ENCODE measurements at regions not wholly inside any gene's neighbourhood (a gene's known extent, or its start where the extent isn't known, plus 50 kb on each side); places are given as distances from the start of the nearest gene placed in this dataset.

DNA sequence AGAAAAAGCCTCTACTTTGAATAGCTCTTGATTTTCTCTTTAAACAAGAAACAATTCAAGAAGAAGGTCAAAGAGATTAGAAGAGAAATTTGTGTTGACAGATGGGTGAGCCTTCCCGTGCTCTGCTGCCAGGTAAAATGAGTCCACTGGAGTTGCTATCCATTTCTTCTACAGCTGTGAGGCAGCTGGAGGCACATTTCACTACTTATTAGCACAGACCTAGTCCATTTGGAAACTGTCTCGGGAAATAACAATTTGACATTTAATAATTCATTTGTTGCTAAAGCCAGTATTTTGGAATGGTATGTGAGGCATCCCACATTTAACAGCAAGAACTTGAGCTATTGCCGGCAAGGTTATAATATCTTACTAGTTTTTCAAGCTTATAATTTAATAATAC, 396.8 kb upstream of the GRIA3 start:
- CTCF ChIA-PET: interaction anchor here (0.8 kb wide), 1 partner anchor 24 kb away, joined by 3 read pairs; no protein-coding TSS in a partner anchor
- Histone ChIP-seq H3K4me3 (ENCODE audit: low read depth, low read length) (no peak overlapping the region), H3K27ac (ENCODE audit: extremely low read depth, low read depth, low read length) (no peak overlapping the region), H3K36me3 (ENCODE audit: control insufficient read depth in 2 of 2, insufficient read depth in 1 of 2, low read length in 2 of 2) (no peaks in the 10 kb centered on the region), H3K4me1 (ENCODE audit: control insufficient read depth, insufficient read depth, low read length) (no peaks in the 10 kb centered on the region), H3K9me3 (ENCODE audit: control insufficient read depth, insufficient read depth, low read depth, low read length) (no peaks in the 10 kb centered on the region)
- POLR2A ChIA-PET: no interaction called here
- TF ChIP-seq ZNF585B (tag by site-specific recombination; IDR thresholded peaks at IDR 0.05) (no peak), ZXDB (tag by site-specific recombination; IDR thresholded peaks at IDR 0.05) (no peak), ZNF37A (tag by site-specific recombination; IDR thresholded peaks at IDR 0.05) (no peak)

DNA sequence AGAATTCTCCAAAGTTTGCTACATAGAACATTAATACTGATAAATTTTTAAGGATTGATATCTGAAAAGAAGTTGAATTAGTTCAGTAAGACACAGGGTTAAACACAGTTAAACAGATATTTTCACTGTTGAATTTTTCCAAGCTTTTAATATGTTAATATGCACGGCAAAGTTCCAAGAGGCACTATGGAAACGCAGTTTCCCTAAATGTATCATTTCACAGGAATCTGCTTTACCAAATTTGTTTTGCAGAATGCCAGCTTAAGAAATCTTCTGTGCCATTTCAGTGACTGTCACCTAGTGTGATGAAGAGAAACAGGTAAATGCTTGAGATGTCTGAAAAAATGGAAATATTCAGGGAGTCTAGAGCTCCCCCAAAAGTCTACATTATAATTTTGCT, 395.9 kb upstream of the GRIA3 start:
- no peak overlapping the region for H3K27ac ChIP-seq (ENCODE audit: extremely low read depth, low read depth, low read length)
- TF ChIP-seq, protein P1, sequence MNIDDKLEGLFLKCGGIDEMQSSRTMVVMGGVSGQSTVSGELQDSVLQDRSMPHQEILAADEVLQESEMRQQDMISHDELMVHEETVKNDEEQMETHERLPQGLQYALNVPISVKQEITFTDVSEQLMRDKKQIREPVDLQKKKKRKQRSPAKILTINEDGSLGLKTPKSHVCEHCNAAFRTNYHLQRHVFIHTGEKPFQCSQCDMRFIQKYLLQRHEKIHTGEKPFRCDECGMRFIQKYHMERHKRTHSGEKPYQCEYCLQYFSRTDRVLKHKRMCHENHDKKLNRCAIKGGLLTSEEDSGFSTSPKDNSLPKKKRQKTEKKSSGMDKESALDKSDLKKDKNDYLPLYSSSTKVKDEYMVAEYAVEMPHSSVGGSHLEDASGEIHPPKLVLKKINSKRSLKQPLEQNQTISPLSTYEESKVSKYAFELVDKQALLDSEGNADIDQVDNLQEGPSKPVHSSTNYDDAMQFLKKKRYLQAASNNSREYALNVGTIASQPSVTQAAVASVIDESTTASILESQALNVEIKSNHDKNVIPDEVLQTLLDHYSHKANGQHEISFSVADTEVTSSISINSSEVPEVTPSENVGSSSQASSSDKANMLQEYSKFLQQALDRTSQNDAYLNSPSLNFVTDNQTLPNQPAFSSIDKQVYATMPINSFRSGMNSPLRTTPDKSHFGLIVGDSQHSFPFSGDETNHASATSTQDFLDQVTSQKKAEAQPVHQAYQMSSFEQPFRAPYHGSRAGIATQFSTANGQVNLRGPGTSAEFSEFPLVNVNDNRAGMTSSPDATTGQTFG (tag by site-specific recombination; IDR thresholded peaks at IDR 0.05; ENCODE audit: borderline replicate concordance): no peak
- TF ChIP-seq ZNF155 (tag by site-specific recombination; IDR thresholded peaks at IDR 0.05) (no peak), ZNF501 (tag by site-specific recombination; IDR thresholded peaks at IDR 0.05) (no peak), ZNF561 (tag by site-specific recombination; IDR thresholded peaks at IDR 0.05; ENCODE audit: borderline replicate concordance) (no peak), ZNF529 (tag by site-specific recombination; IDR thresholded peaks at IDR 0.05; ENCODE audit: insufficient replicate concordance) (no peak)
- TF ChIP-seq, protein P2, sequence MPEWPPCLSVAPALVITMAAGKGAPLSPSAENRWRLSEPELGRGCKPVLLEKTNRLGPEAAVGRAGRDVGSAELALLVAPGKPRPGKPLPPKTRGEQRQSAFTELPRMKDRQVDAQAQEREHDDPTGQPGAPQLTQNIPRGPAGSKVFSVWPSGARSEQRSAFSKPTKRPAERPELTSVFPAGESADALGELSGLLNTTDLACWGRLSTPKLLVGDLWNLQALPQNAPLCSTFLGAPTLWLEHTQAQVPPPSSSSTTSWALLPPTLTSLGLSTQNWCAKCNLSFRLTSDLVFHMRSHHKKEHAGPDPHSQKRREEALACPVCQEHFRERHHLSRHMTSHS (tag by site-specific recombination; IDR thresholded peaks at IDR 0.05): no peak
- ChIA-PET CTCF (no interaction called here), POLR2A (no interaction called here)
- H3K36me3 ChIP-seq (ENCODE audit: control insufficient read depth in 2 of 2, insufficient read depth in 1 of 2, low read length in 2 of 2): no peaks in the 10 kb centered on the region
- H3K4me3 ChIP-seq (ENCODE audit: low read depth, low read length): no peak overlapping the region
- no peaks in the 10 kb centered on the region for H3K4me1 ChIP-seq (ENCODE audit: control insufficient read depth, insufficient read depth, low read length)
- no peaks in the 10 kb centered on the region for H3K9me3 ChIP-seq (ENCODE audit: control insufficient read depth, insufficient read depth, low read depth, low read length)

DNA sequence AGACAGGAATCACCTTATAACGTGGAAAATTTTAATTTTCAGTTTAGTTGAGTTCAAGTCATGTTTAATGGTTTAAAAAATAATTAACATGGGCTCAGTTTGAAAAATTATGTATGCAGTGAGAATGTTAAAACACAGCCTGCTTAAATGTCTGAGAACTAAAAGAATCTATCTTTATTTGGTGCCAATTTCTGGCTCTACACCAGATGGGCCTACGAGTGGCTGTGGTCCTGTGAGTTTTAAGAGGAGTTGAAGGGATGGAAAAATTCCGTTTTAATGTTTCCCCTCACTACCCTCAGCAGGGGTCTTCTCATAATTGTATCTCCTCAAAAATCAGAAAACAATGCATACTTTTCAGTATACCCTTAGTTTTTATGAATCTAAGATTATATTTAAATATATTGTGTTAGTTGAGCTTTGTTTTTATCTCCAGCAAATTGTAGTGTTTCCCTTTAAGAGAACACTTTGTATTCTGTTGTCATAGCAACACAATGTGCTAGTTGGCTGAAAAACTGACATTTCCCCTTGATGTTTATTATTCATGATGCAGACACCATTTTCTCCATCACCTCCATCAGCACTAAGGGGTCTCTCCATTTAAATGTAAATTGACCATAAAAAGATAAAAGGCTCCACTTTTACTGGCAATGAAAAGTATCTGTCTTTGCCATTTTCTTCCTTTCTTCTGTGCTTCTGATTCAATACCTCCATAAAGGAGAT, 393.5 kb upstream of the GRIA3 start:
- POLR2A ChIA-PET: no interaction called here
- H3K4me1 ChIP-seq (ENCODE audit: control insufficient read depth, insufficient read depth, low read length): no peaks in the 10 kb centered on the region
- no peak overlapping the region for H3K27ac ChIP-seq (ENCODE audit: extremely low read depth, low read depth, low read length)
- no peak for TF ChIP-seq ZXDB (tag by site-specific recombination; IDR thresholded peaks at IDR 0.05)
- no peak for TF ChIP-seq YY2 (tag by site-specific recombination; IDR thresholded peaks at IDR 0.05)
- no peak for TF ChIP-seq WT1 (tag by site-specific recombination; IDR thresholded peaks at IDR 0.05)
- no peak for TF ChIP-seq ZNF433 (tag by site-specific recombination; IDR thresholded peaks at IDR 0.05; ENCODE audit: low read depth)
- TF ChIP-seq, protein P3, sequence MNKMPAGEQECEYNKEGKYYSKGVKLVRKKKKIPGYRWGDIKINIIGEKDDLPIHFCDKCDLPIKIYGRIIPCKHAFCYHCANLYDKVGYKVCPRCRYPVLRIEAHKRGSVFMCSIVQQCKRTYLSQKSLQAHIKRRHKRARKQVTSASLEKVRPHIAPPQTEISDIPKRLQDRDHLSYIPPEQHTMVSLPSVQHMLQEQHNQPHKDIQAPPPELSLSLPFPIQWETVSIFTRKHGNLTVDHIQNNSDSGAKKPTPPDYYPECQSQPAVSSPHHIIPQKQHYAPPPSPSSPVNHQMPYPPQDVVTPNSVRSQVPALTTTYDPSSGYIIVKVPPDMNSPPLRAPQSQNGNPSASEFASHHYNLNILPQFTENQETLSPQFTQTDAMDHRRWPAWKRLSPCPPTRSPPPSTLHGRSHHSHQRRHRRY (tag by site-specific recombination; IDR thresholded peaks at IDR 0.05): no peak
- CTCF ChIA-PET: no interaction called here
- H3K36me3 ChIP-seq (ENCODE audit: control insufficient read depth in 2 of 2, insufficient read depth in 1 of 2, low read length in 2 of 2): no peaks in the 10 kb centered on the region
- no peaks in the 10 kb centered on the region for H3K9me3 ChIP-seq (ENCODE audit: control insufficient read depth, insufficient read depth, low read depth, low read length)
- H3K4me3 ChIP-seq (ENCODE audit: low read depth, low read length): no peak overlapping the region

DNA sequence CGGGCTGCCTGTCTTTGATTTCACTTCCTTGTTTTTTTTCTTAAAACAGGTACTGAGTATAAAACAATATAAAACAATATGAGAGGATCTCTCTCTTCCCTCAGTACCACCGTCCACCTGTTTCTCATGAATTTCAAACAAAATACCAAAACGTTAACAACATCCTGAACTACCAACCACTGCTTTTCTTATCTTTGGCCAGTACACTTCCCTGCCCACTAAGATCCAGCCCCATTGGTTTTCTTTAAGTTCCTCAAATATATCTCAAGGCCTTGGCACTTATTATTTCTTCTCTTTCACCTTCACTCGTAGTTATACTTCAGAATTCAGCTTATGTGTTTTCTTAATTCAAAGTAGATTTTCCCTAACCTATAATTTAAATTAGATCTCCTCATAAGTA, 370.2 kb upstream of the GRIA3 start:
- POLR2A ChIA-PET: no interaction called here
- Histone ChIP-seq H3K36me3 (ENCODE audit: control insufficient read depth in 2 of 2, insufficient read depth in 1 of 2, low read length in 2 of 2) (no peaks in the 10 kb centered on the region), H3K9me3 (ENCODE audit: control insufficient read depth, insufficient read depth, low read depth, low read length) (no peaks in the 10 kb centered on the region; the same call in 1 of the 2 replicates), H3K4me1 (ENCODE audit: control insufficient read depth, insufficient read depth, low read length) (no peaks in the 10 kb centered on the region), H3K27ac (ENCODE audit: extremely low read depth, low read depth, low read length) (no peak overlapping the region), H3K4me3 (ENCODE audit: low read depth, low read length) (no peak overlapping the region)
- CTCF ChIA-PET: no interaction called here
- TF ChIP-seq, protein P4, sequence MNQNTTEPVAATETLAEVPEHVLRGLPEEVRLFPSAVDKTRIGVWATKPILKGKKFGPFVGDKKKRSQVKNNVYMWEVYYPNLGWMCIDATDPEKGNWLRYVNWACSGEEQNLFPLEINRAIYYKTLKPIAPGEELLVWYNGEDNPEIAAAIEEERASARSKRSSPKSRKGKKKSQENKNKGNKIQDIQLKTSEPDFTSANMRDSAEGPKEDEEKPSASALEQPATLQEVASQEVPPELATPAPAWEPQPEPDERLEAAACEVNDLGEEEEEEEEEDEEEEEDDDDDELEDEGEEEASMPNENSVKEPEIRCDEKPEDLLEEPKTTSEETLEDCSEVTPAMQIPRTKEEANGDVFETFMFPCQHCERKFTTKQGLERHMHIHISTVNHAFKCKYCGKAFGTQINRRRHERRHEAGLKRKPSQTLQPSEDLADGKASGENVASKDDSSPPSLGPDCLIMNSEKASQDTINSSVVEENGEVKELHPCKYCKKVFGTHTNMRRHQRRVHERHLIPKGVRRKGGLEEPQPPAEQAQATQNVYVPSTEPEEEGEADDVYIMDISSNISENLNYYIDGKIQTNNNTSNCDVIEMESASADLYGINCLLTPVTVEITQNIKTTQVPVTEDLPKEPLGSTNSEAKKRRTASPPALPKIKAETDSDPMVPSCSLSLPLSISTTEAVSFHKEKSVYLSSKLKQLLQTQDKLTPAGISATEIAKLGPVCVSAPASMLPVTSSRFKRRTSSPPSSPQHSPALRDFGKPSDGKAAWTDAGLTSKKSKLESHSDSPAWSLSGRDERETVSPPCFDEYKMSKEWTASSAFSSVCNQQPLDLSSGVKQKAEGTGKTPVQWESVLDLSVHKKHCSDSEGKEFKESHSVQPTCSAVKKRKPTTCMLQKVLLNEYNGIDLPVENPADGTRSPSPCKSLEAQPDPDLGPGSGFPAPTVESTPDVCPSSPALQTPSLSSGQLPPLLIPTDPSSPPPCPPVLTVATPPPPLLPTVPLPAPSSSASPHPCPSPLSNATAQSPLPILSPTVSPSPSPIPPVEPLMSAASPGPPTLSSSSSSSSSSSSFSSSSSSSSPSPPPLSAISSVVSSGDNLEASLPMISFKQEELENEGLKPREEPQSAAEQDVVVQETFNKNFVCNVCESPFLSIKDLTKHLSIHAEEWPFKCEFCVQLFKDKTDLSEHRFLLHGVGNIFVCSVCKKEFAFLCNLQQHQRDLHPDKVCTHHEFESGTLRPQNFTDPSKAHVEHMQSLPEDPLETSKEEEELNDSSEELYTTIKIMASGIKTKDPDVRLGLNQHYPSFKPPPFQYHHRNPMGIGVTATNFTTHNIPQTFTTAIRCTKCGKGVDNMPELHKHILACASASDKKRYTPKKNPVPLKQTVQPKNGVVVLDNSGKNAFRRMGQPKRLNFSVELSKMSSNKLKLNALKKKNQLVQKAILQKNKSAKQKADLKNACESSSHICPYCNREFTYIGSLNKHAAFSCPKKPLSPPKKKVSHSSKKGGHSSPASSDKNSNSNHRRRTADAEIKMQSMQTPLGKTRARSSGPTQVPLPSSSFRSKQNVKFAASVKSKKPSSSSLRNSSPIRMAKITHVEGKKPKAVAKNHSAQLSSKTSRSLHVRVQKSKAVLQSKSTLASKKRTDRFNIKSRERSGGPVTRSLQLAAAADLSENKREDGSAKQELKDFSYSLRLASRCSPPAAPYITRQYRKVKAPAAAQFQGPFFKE (tag by site-specific recombination; IDR thresholded peaks at IDR 0.05; ENCODE audit: borderline replicate concordance): no peak
- TF ChIP-seq MYNN (tag by site-specific recombination; IDR thresholded peaks at IDR 0.05; ENCODE audit: borderline replicate concordance) (no peak), RBAK (tag by site-specific recombination; IDR thresholded peaks at IDR 0.05) (no peak)
